Gastrocnemius medialis (tissue), 4 donors: ENCODE measurements at regions not wholly inside any gene's neighbourhood (a gene's known extent, or its start where the extent isn't known, plus 50 kb on each side); places are given as distances from the start of the nearest gene placed in this dataset.

Experiments
- POLR2A ChIP-seq, 2 donors: fragments of 450-650 bp; IDR thresholded peaks; one replicate each; pipeline ENCODE4 v1.6.1; 2017; ENCODE audit warnings: antibody characterized with exemption in 2 of 2, mild to moderate bottlenecking in 2 of 2, moderate library complexity in 2 of 2
- TF ChIP-seq, protein P1 (sequence below), 5 experiments: fragments of 450-650 bp in 3 of 5; fragments of 200-600 bp in 2 of 5; sonication (generic) in 2 of 5; IDR thresholded peaks in 4 of 5; conservative IDR thresholded peaks in 1 of 5; 1 replicate in 4 of 5; 2 replicates in 1 of 5; pipeline ENCODE4 v1.5.1; 2016 to 2019; ENCODE audit warnings: antibody characterized with exemption in 5 of 5, mild to moderate bottlenecking in 3 of 5, moderate library complexity in 3 of 5

DNA sequence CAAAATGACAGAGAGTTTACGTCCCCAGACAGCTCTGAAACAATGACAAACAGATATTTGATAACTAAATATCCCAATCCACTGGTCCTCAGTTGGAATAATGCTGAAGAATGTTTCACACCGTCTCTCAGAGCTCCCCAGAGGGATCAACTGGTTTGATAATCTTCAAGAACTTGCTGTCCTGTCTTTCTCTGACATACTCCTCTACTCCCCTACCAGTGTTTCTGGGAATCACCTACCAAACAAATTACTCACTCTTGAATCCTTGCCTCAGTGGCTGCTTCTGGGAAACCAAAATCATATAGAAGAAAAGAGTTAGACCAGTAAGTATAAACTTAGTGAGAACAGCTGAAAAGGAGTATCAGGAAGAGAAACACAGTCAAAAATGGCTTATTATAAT lies 469.7 kb upstream of the JAG1 start:
- TF ChIP-seq, protein P1, sequence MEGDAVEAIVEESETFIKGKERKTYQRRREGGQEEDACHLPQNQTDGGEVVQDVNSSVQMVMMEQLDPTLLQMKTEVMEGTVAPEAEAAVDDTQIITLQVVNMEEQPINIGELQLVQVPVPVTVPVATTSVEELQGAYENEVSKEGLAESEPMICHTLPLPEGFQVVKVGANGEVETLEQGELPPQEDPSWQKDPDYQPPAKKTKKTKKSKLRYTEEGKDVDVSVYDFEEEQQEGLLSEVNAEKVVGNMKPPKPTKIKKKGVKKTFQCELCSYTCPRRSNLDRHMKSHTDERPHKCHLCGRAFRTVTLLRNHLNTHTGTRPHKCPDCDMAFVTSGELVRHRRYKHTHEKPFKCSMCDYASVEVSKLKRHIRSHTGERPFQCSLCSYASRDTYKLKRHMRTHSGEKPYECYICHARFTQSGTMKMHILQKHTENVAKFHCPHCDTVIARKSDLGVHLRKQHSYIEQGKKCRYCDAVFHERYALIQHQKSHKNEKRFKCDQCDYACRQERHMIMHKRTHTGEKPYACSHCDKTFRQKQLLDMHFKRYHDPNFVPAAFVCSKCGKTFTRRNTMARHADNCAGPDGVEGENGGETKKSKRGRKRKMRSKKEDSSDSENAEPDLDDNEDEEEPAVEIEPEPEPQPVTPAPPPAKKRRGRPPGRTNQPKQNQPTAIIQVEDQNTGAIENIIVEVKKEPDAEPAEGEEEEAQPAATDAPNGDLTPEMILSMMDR (IDR thresholded peaks at IDR 0.05 in 4 of 5, conservative IDR thresholded peaks at IDR 0.05 in 1 of 5), result no peak
- no peak for TF ChIP-seq POLR2A (IDR thresholded peaks at IDR 0.05)
